Stimulated activated CD4-positive, alpha-beta T cell treated with anti-CD3 and anti-CD28 coated beads, Interleukin-4, amount 100 ng/mL, for 24 hours (primary cell): ENCODE measurements at regions not wholly inside any gene's neighbourhood (a gene's known extent, or its start where the extent isn't known, plus 50 kb on each side); places are given as distances from the start of the nearest gene placed in this dataset.

Experiments
- DNase-seq: peaks from one replicate; pipeline ENCODE4 v3.0.0-alpha.2; 2020

DNA sequence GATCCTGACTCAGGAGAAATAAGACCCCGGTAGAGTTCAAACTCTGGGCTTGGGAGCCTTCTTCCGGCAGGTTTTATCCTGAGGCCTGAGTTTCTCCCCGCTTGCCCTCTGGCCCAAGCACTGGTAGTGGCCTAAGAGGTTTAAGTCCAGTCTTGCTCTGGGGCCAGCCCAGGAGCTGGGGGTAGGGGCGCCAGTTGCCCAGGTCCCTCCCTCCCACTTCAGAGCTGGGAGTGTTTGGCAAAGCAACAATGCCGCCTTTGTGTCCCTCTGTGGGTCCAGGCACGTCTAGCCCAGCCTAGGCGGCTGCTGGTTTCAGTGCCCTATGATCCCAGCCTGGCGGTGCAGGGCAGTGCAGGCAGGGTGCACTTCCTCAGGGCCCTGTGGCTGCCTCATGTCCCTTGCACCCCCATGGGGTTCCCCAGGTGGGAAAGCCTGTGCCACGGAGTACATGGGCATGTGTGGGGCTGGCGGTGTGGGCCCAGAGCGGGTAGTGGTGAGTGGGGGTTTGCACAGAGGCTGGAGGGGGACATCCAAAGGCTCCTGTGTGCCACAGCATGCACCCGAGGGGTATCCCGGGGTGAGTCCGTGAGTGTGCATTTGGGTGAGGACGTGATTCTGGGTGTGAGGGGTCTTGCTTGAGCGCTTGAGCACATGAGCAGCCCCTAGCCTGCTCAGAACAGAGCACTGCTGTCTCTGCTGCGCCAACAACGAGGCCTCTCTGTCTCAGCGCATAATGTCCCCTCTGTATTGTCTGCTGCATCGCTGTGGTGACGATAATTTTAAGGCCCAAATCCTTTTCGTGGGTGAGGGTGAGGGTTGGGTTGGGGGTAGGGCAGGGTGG lies 61.7 kb upstream of the PSD2 start:
- no peak for DNase-seq

DNA sequence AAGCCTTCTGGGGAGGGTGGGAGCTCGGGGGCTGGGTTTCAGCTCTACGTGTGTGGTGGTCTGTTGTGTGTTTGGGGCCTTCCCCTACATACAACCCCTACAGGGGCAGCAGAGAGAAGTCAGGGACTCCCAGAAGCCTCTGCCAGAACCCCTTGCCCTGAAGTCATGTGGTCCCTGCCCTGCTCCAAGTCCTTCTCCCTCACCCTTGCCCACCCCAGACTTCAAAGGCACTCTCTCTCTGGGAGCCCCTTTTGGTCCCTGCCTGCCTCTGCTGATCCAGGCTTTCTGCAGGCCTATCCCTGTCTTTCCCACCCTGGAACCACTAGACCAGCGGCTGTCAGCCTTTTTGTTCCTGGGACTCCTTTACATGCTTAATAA lies 61.1 kb upstream of the PSD2 start:
- no peak for DNase-seq

DNA sequence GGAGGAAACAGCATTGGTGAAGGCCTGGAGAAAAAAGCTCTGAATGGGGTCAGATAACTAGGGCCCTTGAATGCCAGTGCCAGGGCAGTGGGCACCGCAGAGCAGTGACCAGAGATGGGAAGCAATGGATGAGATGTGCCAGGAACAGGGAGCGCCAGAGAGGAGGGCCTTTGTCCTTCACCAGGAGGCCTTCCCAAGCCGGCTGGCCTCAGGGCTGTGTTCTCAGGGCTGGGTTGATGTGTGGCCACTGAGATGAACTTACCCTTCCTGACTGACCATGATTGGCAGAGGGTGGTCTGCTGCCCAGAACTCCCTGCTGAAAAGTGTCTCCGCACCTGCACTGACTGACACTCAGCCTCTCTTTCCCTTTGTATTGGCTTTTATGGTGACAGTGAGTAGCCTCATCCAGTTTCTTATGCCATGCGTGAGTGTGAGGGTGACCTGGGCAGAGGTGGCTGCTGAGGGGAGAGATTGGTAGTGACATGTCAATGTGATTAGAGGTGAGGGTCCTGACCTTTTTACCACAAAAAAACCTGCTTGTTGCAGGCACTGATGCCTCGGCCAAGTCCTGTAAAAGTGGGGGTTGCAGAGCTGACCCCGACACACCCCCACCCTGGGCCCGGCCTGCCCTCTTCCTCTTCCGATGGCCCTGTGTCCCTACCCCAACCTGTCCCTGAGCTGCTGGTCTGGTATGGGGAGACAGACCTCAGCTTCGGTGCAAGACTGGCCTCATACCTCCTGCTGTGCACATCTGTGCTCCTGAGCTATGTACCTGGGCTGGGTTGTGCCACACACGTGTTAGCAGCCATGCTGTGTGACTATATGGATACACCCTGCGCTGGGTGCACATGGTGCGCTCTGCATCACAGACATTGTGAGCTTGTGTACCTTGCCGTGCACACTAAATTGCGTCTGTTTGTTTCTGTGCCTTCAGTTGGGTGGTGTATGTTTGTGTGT lies 57.1 kb upstream of the PSD2 start:
- no peak for DNase-seq

DNA sequence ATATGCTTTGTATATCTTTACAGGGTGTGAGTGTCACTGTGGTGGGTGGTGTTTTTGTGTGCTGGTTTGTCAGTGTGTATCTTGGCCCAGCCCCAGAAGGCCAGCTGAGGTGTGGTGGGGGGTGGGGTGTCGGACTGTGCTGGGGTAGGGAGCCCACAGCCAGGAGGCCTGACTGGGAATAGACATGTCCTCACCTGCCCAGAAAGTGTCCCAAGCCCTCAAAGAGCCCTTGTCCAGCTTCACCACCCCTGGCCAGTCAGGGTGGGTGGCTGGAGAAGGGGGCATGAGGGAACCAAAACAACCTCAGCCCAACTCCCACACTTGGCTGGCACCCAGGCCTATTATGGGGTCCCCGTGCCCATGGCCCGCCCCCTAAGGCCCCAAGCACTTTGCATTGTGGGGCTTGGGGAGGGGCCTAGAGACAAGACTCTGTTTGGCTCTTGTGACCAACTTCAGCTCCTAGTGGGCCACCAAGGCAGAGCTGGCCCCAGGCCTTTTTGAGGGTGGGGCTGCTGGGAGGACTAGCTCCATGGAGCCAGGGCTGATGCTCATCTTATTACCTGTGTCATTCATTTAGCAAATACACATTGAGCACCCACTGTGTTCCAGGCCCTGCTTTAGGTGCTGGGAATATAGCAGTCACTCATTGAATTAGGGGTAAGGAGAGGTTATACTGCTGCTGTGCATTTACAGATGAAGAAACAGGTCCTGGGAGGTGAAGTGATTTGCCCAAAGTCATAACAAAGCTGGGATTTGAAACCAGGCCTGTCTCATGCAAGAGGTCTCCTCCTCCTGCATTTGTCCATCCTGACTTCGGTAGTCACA lies 56.2 kb upstream of the PSD2 start:
- DNase-seq, result no peak

DNA sequence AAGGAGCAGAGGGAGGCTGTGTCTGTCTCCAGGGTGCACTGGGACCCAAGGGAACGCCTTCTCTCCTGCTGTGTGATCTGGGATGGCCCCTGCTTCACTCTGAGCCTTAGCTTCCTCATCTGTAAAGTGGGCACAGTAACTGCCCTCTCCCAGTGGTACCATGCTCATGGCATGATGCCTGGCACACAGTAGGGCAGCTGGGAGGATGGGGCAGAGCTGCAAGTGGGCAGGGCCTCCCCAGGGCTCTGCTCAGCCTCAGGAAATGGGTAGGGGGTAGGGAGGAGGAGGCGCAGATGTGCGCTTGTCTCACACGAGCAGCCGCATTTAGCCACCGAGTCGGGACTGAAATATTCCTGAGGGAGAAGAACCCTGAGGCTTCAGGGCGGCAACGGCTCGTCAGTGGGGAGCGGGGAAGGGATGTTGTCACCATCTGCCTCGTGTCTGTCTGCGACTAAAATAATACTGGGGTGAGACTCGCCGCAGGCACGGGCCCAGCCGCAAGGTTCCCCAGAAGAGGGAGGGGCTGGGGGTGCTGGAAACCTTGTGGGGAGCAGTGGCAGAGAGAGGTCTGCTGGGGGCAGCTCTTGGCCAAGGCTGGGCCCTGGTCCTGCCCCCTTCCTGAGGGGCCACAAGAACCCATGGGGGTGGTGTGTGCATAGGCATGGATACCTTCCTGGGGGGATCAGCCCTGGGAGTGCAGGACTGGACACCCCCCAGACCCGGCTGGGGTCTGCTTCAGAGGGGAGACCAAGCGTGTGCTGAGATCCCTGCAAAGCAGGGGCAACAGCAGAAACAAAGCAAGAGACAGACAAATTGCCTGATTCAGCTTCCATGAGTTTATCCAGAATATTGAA lies 55.2 kb upstream of the PSD2 start:
- no peak for DNase-seq

DNA sequence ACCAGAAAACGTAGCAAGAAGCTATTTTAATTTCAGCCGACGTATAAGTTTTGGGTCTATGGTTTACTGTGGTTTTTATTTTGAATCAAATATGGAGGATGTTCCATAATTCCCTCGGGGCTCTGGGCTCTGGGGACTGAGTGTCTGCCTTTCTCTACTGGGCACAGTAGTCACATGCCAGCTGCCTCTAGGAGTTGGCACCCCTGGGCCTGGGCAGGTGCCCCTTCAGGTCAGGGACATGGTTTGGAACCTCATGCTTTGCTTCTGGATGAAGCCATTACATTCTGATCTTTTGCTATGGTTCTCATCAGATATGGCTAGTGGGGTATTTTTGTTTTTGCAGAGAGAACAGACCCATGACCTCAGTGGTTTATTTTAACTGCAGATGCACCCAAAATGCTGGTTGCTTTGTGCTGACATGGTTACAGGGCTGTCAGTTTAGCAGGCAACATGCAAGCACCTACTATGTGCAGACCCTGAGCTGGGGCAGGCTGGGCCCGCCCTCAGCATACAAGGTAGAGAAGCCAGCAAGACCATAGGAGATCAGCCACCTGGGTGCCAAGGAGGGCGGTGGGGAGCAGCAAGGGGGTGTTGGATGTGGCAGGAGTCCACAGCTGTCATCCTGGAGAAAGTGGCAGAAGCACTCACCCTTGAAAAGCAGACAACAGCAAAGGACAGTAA lies 54.5 kb upstream of the PSD2 start:
- DNase-seq, result no peak

DNA sequence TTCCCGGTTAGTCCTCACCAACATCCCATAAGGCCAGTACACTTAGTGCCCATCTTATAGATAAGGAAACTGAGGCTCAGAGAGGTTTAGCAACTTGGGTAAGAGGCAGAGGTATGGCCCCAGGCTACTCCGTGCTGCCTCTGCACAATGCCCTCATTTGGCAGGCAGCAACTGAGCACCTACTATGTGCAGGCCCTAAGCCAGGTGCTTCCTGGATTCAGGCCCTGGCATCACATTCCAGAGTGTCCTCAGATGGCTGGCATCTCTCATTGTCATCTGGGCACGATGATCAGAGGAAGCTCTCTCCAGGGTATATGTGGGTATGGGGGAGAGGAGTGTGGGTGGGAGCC lies 53.8 kb upstream of the PSD2 start:
- DNase-seq, result no peak

DNA sequence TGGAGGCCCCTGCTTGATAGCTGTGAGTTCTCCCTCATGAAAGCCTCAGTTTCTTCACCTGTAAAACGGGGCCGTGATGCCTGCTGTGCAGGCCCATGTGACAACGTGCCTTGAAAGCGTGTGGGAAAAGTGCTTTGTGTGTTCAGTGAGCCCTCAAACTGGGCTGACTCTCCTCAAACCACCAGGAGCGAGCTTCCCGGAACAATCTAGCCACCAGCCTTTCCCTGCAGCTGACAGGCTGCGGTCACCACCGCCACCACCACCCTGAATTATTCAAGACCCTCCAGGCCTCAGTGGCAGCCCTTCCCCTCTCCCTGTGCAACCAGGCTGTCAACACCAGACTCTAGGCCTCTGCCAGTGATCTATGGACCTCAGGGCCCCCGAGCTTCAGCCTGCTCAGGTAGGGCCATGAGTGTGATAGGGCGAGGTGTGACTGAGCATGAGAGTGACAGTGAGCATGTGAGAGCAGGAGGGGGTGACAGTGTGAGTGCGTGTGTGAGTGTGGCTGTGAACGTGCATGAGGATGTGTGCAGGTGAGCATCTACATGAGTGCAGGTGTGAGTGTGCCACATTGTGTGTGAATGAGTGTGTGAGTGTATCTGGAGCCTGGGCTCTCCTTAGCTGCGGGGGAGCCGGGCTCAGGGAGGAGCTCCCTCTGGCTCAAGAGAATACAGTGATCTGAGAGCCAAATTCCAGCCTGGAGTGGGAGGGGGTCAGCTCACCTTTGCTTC lies 53.3 kb upstream of the PSD2 start:
- DNase-seq, result no peak

DNA sequence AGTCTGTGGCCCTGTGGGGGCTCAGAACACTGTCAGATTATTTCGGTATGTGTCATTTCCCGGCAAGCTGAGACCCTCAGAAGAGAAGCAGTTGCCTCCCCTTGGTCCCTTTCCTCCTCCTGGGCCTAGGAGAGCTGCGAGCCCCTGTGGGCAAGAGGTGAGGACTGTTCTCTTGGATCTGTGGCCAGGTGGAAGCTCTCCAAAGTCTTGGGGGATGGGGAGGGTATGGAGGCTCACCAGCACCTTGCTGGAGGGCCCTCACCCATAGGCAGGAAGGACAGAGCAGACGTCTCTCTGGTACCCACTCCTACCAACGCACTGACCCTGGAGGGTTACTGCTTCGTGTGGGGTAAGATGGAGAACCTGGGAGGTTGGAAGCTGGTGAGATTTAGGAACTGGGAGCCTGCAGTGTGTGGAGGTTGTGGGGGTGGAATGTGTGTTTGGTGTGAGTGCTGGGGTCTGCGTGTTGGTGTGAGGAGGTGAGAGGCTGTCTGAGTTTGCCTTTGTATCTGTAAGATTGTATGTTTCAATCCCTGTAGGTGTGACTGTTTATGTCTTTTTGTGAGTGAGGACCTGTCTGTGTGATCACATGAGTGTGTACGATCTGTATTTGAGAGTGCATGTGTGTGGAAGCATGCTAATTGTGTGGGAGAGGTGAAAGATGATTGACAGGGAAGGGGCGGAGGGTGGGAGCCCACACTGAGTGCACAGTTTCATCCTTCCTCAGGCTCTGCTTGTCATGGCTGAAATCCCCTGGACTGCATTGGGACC lies 52.4 kb upstream of the PSD2 start:
- DNase-seq, result no peak

DNA sequence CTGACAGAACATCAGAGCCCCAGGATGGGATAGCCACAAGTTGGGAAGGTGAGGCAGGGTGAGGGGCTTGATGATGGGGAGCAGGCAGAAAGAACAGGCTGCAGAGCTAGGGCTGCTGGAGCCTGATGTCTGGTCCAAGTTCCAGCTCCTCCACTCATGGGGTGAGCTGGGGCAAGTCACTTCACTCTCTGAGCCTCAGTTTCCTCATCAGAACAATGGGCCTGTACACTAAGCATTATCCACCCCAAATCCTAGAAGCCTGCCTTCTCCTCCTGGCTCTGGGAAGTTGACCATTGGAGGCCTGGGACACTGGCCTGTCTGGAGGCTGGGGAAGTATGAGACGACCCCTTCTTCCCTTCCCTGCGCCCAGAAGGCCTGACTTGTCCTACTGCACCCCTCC lies 51.8 kb upstream of the PSD2 start:
- no peak for DNase-seq

DNA sequence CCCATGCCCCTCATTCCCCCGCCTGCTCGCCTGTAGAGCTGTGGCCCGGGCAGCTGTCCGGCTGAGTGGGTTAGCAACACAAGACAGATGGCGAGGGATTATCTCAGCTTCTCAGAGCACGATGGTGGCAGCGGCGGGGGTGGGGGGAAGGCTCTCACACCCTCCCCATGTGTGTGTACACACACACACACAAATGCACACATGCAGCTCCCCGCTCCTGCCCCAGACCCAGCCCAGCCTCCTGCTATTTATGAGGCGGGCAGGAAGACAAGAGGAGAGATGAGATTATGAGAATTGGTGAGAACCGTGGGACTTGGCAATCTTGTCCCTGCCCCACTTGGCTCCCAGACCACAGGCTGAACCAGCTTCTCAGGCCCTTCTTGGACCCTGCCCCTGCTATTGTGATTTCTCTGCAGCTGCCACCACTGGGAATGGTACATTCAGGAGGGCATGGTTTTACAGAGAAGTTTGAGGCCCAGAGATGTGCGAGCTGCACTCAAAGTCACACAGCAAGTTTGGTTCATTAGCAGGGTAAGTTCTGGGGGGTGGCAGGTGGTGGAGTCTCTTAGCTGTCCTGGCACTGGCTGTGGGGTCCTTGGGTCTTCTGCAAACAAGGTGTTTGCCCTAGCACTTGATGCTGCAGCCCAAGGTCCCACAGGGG lies 51.0 kb upstream of the PSD2 start:
- no peak for DNase-seq

DNA sequence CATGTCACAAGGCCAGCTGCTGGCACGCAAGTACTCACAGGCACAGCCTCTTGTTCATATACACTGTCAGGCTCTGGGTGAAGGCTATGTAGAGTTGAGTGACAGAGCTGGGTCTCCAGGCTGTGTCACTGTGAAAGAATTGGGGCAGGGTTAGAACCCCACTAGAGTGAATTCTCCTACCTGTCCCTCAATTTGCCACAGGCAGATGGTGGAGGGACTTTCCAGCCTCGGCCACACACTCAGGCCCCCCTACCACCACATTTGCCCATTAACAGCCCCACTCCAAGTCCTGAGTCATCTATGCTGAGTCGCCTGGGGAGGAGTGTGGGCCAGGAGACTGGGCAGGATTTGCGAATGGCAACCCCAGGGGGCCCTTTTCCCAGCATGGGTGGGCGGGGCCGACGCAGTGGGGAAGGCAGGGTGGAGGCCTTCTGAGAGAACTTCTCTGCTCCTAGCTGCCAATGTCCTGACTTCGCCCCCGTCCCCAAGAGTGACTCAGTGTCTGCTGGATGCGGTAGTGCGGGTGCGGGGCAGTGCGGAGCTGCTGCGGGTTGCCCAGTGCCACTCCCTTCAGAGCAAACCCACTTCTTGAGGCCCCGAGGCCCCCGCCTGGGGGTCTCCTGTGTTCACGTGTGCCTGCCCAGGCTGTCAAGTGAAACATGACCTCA lies 50.3 kb upstream of the PSD2 start:
- DNase-seq, result peak; percentile 46

DNA sequence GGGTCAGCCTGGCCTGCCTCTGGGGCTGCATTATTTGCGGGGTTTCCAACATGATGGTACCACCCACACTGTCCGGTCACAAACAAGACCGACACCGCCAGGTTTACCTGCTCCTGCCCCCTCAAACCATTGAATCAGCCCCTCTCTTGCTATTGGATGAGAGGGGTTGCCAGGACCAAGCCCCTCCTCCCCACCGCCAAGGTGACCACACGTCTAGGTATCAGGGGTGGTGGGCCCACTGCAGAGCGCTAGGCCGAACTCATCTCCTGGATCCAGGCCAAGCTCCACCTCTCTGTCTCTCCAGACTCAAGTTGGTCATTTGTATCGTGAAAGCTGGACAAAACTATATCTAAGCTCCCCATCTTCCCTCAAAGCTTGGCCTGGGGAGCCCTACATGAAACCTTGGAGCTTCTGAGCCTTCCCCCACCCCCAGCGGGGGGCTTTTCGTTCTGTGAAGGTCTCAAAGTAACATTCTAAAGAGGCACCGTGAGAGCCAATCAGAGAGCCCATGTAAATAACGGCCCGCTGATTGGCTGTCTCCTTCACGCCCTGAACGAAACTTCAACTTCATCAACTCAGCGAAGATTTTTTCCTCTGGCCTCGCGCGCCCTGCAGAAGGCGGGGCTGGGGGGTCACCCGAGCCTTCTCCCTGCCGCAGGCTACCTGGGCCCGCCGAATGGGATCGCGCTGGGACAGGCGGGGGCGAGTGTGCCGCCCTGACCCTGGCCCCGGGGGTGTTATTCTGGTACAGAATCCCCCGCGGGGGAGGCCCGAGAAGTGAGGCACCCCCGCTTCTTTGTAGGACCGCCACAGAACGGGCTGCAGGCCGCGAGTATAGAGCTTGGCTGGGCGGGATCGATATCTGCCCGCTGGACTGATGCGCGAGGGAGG lies 49.6 kb upstream of the PSD2 start:
- peak; percentile 37 for DNase-seq
